SK-N-SH (cell line): ENCODE measurements at regions not wholly inside any gene's neighbourhood (a gene's known extent, or its start where the extent isn't known, plus 50 kb on each side); places are given as distances from the start of the nearest gene placed in this dataset.

Source experiments
- CTCF ChIA-PET: fragments of 300-600, 350-600 bp; formaldehyde crosslinking; extraction: SDS; loops from one replicate; lab custom pipeline; 2021; lab: Yijun Ruan, JAX
- POLR2A ChIA-PET: fragments of 350-600 bp; sonication (Branson Sonifier 250); formaldehyde crosslinking; extraction: SDS; loops from one replicate; lab custom pipeline; 2020; ENCODE audit warnings: antibody characterized with exemption, inconsistent platforms; lab: Yijun Ruan, JAX
- DNase-seq: peaks from one replicate; pipeline ENCODE4 v3.0.0; 2012
- H2AFZ ChIP-seq: fragments of 200-600 bp; sonication (generic); 2 replicates; pipeline ENCODE4 v1.8.1; 2016; ENCODE audit warnings: antibody characterized with exemption, mild to moderate bottlenecking, low read depth
- H3F3A ChIP-seq: fragments of 200-600 bp; sonication (generic); replicated peaks from 2 replicates; pipeline ENCODE3; 2016; ENCODE audit warnings: antibody characterized with exemption, mild to moderate bottlenecking; ENCODE audit not compliant: insufficient read depth
- H3K27ac ChIP-seq, 2 experiments: fragments of 200-500 bp in 1 of 2; fragments of 200-600 bp in 1 of 2; sonication (Bioruptor generic) in 1 of 2; sonication (generic), shearing (Covaris generic) in 1 of 2; 2 replicates each; pipeline versions ENCODE4 v1.5.1 to v1.6.1; 2014 to 2016; ENCODE audit warnings: low read depth in 2 of 2, inconsistent platforms in 1 of 2, low read length in 1 of 2, mild to moderate bottlenecking in 1 of 2, mixed read lengths in 1 of 2
- H3K27me3 ChIP-seq: fragments of 200-600 bp; sonication (generic), shearing (Covaris generic); 2 replicates; pipeline ENCODE4 v1.6.1; 2016; ENCODE audit warnings: mixed run types; ENCODE audit not compliant: insufficient read depth
- H3K36me3 ChIP-seq, 2 experiments: fragments of 200-500 bp in 1 of 2; fragments of 200-600 bp in 1 of 2; sonication (Bioruptor generic) in 1 of 2; sonication (generic) in 1 of 2; replicated peaks in 1 of 2; 2 replicates each; pipeline versions ENCODE3 to v1.5.1; 2014 to 2016; ENCODE audit warnings: low read length in 1 of 2, mild to moderate bottlenecking in 1 of 2; ENCODE audit not compliant: insufficient read depth in 2 of 2, control insufficient read depth in 1 of 2
- H3K4me1 ChIP-seq, 2 experiments: fragments of 200-500 bp in 1 of 2; fragments of 200-600 bp in 1 of 2; sonication (Bioruptor generic) in 1 of 2; sonication (generic), shearing (Covaris generic) in 1 of 2; 2 replicates each; pipeline versions ENCODE4 v1.5.1 to v1.6.1; 2014 to 2016; ENCODE audit warnings: low read depth in 1 of 2, low read length in 1 of 2, mixed run types in 1 of 2; ENCODE audit not compliant: insufficient read depth in 2 of 2, control insufficient read depth in 1 of 2
- H3K4me2 ChIP-seq: fragments of 200-600 bp; sonication (generic), shearing (Covaris generic); 2 replicates; pipeline ENCODE4 v1.6.1; 2017; ENCODE audit warnings: mixed run types
- H3K4me3 ChIP-seq, 2 experiments: fragments of 200-500 bp in 1 of 2; fragments of 200-600 bp in 1 of 2; sonication (Bioruptor generic) in 1 of 2; sonication (generic), shearing (Covaris generic) in 1 of 2; 2 replicates each; pipeline versions ENCODE4 v1.5.1 to v1.8.1; 2014 to 2016; ENCODE audit warnings: low read depth in 2 of 2, inconsistent platforms in 1 of 2, low read length in 1 of 2, mild to moderate bottlenecking in 1 of 2, mixed read lengths in 1 of 2, moderate library complexity in 1 of 2
- H3K79me2 ChIP-seq: fragments of 200-600 bp; sonication (generic); 2 replicates; pipeline ENCODE4 v1.8.1; 2017; ENCODE audit warnings: mild to moderate bottlenecking; ENCODE audit not compliant: insufficient read depth
- H3K9ac ChIP-seq: fragments of 200-600 bp; sonication (generic); 2 replicates; pipeline ENCODE4 v1.6.1; 2017; ENCODE audit warnings: mixed run types
- H3K9me2 ChIP-seq: fragments of 200-600 bp; sonication (generic); 2 replicates; pipeline ENCODE4 v1.6.1; 2017; ENCODE audit warnings: mixed run types
- H3K9me3 ChIP-seq: fragments of 200-600 bp; sonication (generic); 2 replicates; pipeline ENCODE4 v1.6.1; 2017; ENCODE audit warnings: mixed run types, mild to moderate bottlenecking, moderate library complexity
- H4K20me1 ChIP-seq: fragments of 200-600 bp; sonication (generic); 2 replicates; pipeline ENCODE4 v1.6.1; 2017; ENCODE audit warnings: mild to moderate bottlenecking, mixed run types; ENCODE audit not compliant: insufficient read depth
- CHD2 ChIP-seq: fragments of 150-350 bp; IDR thresholded peaks from 2 replicates; pipeline ENCODE4 v1.6.1; 2018; ENCODE audit warnings: low read length; ENCODE audit not compliant: partially characterized antibody
- EP300 ChIP-seq, 2 experiments: IDR thresholded peaks; 2 replicates each; pipeline versions ENCODE4 v1.4.0 to v1.6.1; 2012; ENCODE audit warnings: borderline replicate concordance in 1 of 2, low read depth in 1 of 2, low read length in 1 of 2
- EZH2phosphoT487 ChIP-seq: fragments of 200-600 bp; sonication (generic); IDR thresholded peaks from 2 replicates; pipeline ENCODE4 v1.6.1; 2017; ENCODE audit warnings: low read depth, mixed run types, mild to moderate bottlenecking, antibody characterized with exemption, moderate library complexity, borderline replicate concordance
- FOXJ3 ChIP-seq: sonication (generic); formaldehyde crosslinking; IDR thresholded peaks from 2 replicates; pipeline ENCODE4 v1.5.1; 2020; ENCODE audit warnings: mild to moderate bottlenecking, missing genetic modification reagents
- FOXM1 ChIP-seq: IDR thresholded peaks from 2 replicates; pipeline ENCODE4 v1.4.0; 2012; ENCODE audit warnings: low read depth, mild to moderate bottlenecking
- GABPA ChIP-seq: IDR thresholded peaks from 2 replicates; pipeline ENCODE4 v1.4.0; 2012; ENCODE audit warnings: low read depth, mild to moderate bottlenecking
- GATA2 ChIP-seq: sonication (generic); formaldehyde crosslinking; IDR thresholded peaks from 2 replicates; pipeline ENCODE4 v1.5.0; 2020; ENCODE audit warnings: mild to moderate bottlenecking, missing genetic modification reagents
- JUND ChIP-seq: IDR thresholded peaks from 2 replicates; pipeline ENCODE4 v1.4.0; 2012
- MXI1 ChIP-seq: IDR thresholded peaks from 2 replicates; pipeline ENCODE4 v1.6.1; 2012; ENCODE audit warnings: mild to moderate bottlenecking, low read depth, low read length, improper control_type of control experiment
- PBX3 ChIP-seq: IDR thresholded peaks from 2 replicates; pipeline ENCODE4; 2012
- RAD21 ChIP-seq: IDR thresholded peaks from 2 replicates; pipeline ENCODE4 v1.6.1; 2012; ENCODE audit warnings: mild to moderate bottlenecking, low read length
- RCOR1 ChIP-seq: fragments of 150-350 bp; IDR thresholded peaks from 2 replicates; pipeline ENCODE4 v1.6.1; 2017; ENCODE audit warnings: antibody characterized with exemption, low read length
- REST ChIP-seq: IDR thresholded peaks from 2 replicates; pipeline ENCODE4 v1.6.1; 2012; ENCODE audit warnings: mild to moderate bottlenecking, low read depth, low read length, moderate library complexity
- RXRA ChIP-seq: IDR thresholded peaks from 2 replicates; pipeline ENCODE4 v1.4.0; 2012; ENCODE audit warnings: low read depth, mild to moderate bottlenecking, borderline replicate concordance
- SMC3 ChIP-seq: IDR thresholded peaks from 2 replicates; pipeline ENCODE4 v1.6.1; 2012; ENCODE audit warnings: low read depth, low read length, improper control_type of control experiment
- TAF1 ChIP-seq: IDR thresholded peaks from 2 replicates; pipeline ENCODE4 v1.6.1; 2012; ENCODE audit warnings: low read depth, mild to moderate bottlenecking, low read length, moderate library complexity, borderline replicate concordance
- TCF12 ChIP-seq: IDR thresholded peaks from 2 replicates; pipeline ENCODE4 v1.4.0; 2012
- USF1 ChIP-seq: IDR thresholded peaks from 2 replicates; pipeline ENCODE4 v1.4.0; 2012; ENCODE audit warnings: low read depth, borderline replicate concordance
- WGBS: methylation state at CpG from one replicate; pipeline ENCODE4 v1.1.6; 2017; ENCODE audit warnings: low lambda C conversion rate; 5-methylcytosine and 5-hydroxymethylcytosine counted together

GRCh38 chr2:19538411-19538963, 180.1 kb upstream of the OSR1 start (continued):
- peak; percentile 42 for TF ChIP-seq PBX3
- TF ChIP-seq EZH2phosphoT487: no peak
- no peak for TF ChIP-seq SMC3
- no peak for TF ChIP-seq MXI1
- no peak for TF ChIP-seq CHD2
- no peak for TF ChIP-seq RCOR1
- TF ChIP-seq EP300 (IDR thresholded peaks at IDR 0.05; ENCODE audit: borderline replicate concordance in 1 of 2, low read depth in 1 of 2, low read length in 1 of 2): peak in 1 of 2 experiments; percentile 82; a peak in 2 of 4 replicates
- no peak for TF ChIP-seq GABPA
- TF ChIP-seq RXRA: peak; percentile 87
- peak; percentile 79 for TF ChIP-seq FOXM1

- H4K20me1 ChIP-seq: no peaks in the 10 kb centered on the region
- H3K9me2 ChIP-seq: no peaks in the 10 kb centered on the region
- ChIA-PET POLR2A (no interaction called here), CTCF (interaction anchor here (0.6 kb wide), 1 partner anchor 64 kb away, joined by 3 read pairs; no protein-coding TSS in a partner anchor)
- H3K27me3 ChIP-seq: peaks cover 3% of the 10 kb centered on the region; the same call in 1 of the 2 replicates
- WGBS: 32% methylated on average over 3 of the region's 3 CpGs
- no peak overlapping the region for H3K9ac ChIP-seq
- no peaks in the 10 kb centered on the region for H3K79me2 ChIP-seq
- H3K36me3 ChIP-seq: no peaks in the 10 kb centered on the region
- no peak overlapping the region for H3K4me2 ChIP-seq
- peaks cover 22% of the 10 kb centered on the region for H3F3A ChIP-seq
- no peak overlapping the region for H3K27ac ChIP-seq
- TF ChIP-seq GABPA: no peak
- TF ChIP-seq USF1: no peak
- TF ChIP-seq RXRA: no peak
- no peak for TF ChIP-seq FOXJ3 (CRISPR knock-in tag)
- no peak for TF ChIP-seq GATA2 (CRISPR knock-in tag)
- TF ChIP-seq REST: no peak
- TF ChIP-seq TCF12: no peak
- TF ChIP-seq CHD2: no peak
- no peak for TF ChIP-seq FOXM1
- no peak for TF ChIP-seq JUND
- TF ChIP-seq TAF1: no peak
- no peak for TF ChIP-seq RAD21
- no peak for TF ChIP-seq EZH2phosphoT487
- H3K4me3 ChIP-seq: no peak overlapping the region
- DNase-seq: no peak
- no peak overlapping the region for H2AFZ ChIP-seq
- H3K9me3 ChIP-seq: 0 out of 2 replicates have a peak, but pooled peaks cover 13% of the 10 kb centered on the region
- H3K4me1 ChIP-seq: peaks cover 0 to 11% of the 10 kb centered on the region in 2 experiments
Observed at GRCh38 chr2:19536136-19536535, 177.7 kb upstream of the OSR1 start.
